ENCODE measurements at regions not wholly inside any gene's neighbourhood (a gene's known extent, or its start where the extent isn't known, plus 50 kb on each side); places are given as distances from the start of the nearest gene placed in this dataset.

DNA sequence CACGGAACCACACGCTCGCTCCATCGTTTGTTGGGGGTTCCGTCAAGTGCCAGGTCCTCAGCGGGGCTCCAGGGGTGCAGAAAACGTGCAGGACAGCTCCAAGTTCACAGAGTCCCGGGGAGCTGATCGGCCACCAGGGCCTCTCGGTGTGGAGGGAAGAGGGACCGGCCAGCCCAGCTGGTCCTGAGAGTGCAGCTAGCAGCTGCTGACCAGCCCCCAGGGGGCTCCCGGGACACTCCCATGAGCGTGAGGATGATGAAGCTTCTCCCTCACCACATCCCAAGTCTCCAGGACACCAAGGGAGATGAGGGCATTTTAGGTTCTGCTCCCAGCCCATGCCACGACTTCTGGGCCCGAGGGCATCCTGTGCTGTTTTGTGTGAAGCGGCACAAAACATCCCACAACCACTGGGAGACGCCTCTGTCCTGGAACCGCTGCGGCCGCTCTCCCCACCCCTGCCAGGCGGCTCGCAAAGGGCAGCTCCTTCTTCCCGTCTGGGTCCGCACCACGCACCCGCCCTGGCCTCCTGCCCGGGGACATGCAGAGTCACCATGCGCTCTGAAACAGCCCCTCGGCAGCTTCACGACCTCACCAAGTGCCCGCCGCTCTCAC lies 67.5 kb upstream of the IRX4 start:
- no peak overlapping the region for H4K91ac ChIP-seq (replicated peaks; ENCODE audit: insufficient read length, low read length)
- no peak overlapping the region for H4K5ac ChIP-seq (ENCODE audit: insufficient read length, low read depth, low read length)
- H3K79me2 ChIP-seq (ENCODE audit: control insufficient read depth in 1 of 2, insufficient read depth in 2 of 2, low read length in 2 of 2): no peaks in the 10 kb centered on the region
- H4K20me1 ChIP-seq (replicated peaks in 1 of 2; ENCODE audit: control insufficient read depth in 1 of 2, insufficient read depth in 2 of 2, low read length in 2 of 2): no peaks in the 10 kb centered on the region
- H3K27ac ChIP-seq (ENCODE audit: low read depth, low read length): no peak overlapping the region
- peak overlapping the region; percentile 97 for H2AK5ac ChIP-seq (ENCODE audit: low read depth, low read length)
- no peak overlapping the region for H3K23ac ChIP-seq (ENCODE audit: insufficient read length)
- no peak overlapping the region for H2BK20ac ChIP-seq (ENCODE audit: low read length)
- H2AFZ ChIP-seq (ENCODE audit: low read length): no peak overlapping the region
- H3K18ac ChIP-seq (ENCODE audit: extremely low read depth, low read length): no peak overlapping the region; the same call in 1 of the 2 replicates
- H3K4ac ChIP-seq (replicated peaks; ENCODE audit: insufficient read length, low read depth, low read length): peak overlapping the region; percentile 89
- no peak overlapping the region for H2BK15ac ChIP-seq (ENCODE audit: low read length)
- H3K56ac ChIP-seq (replicated peaks; ENCODE audit: insufficient read length, low read depth, low read length): no peak overlapping the region
- 0 out of 2 replicates have a peak, but pooled peaks cover 2% of the 10 kb centered on the region for H3K23me2 ChIP-seq (ENCODE audit: low read depth, low read length)
- no peak overlapping the region; the same call in 1 of the 2 replicates for H4K8ac ChIP-seq (ENCODE audit: extremely low read depth, insufficient read depth, low read length)
- FAIRE-seq (no peak), DNase-seq (ENCODE audit: low read depth in 1 of 2, low spot score in 2 of 2) (no peak)
- WGBS, 2 experiments (ENCODE audit: extremely low coverage in 1 of 2, insufficient coverage in 1 of 2, insufficient read length in 1 of 2, insufficient replicate concordance in 2 of 2, low coverage in 1 of 2, low lambda C conversion rate in 2 of 2, missing lambda C conversion rate in 1 of 2): 94% methylated on average over 27 of the region's 32 CpGs; no CpG with 5 or more reads in 1 of the 2 experiments
- H3K4me1 ChIP-seq (replicated peaks in 1 of 4; ENCODE audit: control insufficient read depth in 3 of 4, insufficient read depth in 4 of 4, low read length in 3 of 4): peaks cover 0 to 17% (median 11%) of the 10 kb centered on the region in 4 experiments; a peak in 6 of 7 replicates
- no peaks in the 10 kb centered on the region; a peak in 1 of 4 replicates for H3K9me3 ChIP-seq (ENCODE audit: insufficient read depth in 2 of 2, low read depth in 1 of 2, low read length in 1 of 2)
- ChIA-PET CTCF (ENCODE audit: partially characterized antibody) (interaction anchor here (1.0 to 1.1 kb wide), 2 partner anchors 31 to 187 kb away, joined by 3 read pairs; no protein-coding TSS in a partner anchor), POLR2A (ENCODE audit: partially characterized antibody) (no interaction called here)
- H3K9ac ChIP-seq (replicated peaks in 1 of 4; ENCODE audit: extremely low read depth in 1 of 4, low read depth in 3 of 4, low read length in 3 of 4): no peak overlapping the region
- H3K4me2 ChIP-seq (ENCODE audit: insufficient read depth in 1 of 2, low read depth in 2 of 2, low read length in 2 of 2): no peak overlapping the region
- peaks cover 0 to 4% (median 1%) of the 10 kb centered on the region in 4 experiments; a peak in 3 of 7 replicates for H3K27me3 ChIP-seq (replicated peaks in 1 of 4; ENCODE audit: control insufficient read depth in 3 of 4, extremely low read depth in 1 of 4, insufficient read depth in 3 of 4, low read length in 3 of 4)
- H2BK5ac ChIP-seq (ENCODE audit: low read depth, low read length): no peak overlapping the region
- H3K36me3 ChIP-seq (ENCODE audit: control insufficient read depth in 2 of 4, insufficient read depth in 4 of 4, low read length in 3 of 4): no peaks in the 10 kb centered on the region
- H3K4me3 ChIP-seq (ENCODE audit: extremely low read depth in 1 of 4, insufficient read depth in 2 of 4, low read depth in 3 of 4, low read length in 4 of 4): no peak overlapping the region
- no peak overlapping the region for H3K14ac ChIP-seq (ENCODE audit: insufficient read length)
- H2BK120ac ChIP-seq (replicated peaks; ENCODE audit: low read depth, low read length): no peak overlapping the region
- H3K79me1 ChIP-seq (ENCODE audit: low read depth, low read length): no peaks in the 10 kb centered on the region
- H2BK12ac ChIP-seq (ENCODE audit: low read depth, low read length): peak overlapping the region; percentile 60; the same call in 1 of the 2 replicates
- TF ChIP-seq CBX5 (IDR thresholded peaks at IDR 0.05; ENCODE audit: low read depth, low read length) (no peak), SP2 (IDR thresholded peaks at IDR 0.05; ENCODE audit: low read length) (no peak), EGR1 (IDR thresholded peaks at IDR 0.05; ENCODE audit: borderline replicate concordance, low read depth, low read length) (no peak), MAFK (IDR thresholded peaks at IDR 0.05; ENCODE audit: low read depth, low read length) (no peak), POLR2A (IDR thresholded peaks at IDR 0.05; ENCODE audit: control extremely low read depth in 1 of 2, low read depth in 2 of 2, low read length in 2 of 2) (no peak), TAF1 (IDR thresholded peaks at IDR 0.05; ENCODE audit: low read depth, low read length) (no peak), BACH1 (IDR thresholded peaks at IDR 0.05; ENCODE audit: low read length) (no peak), TCF12 (IDR thresholded peaks at IDR 0.05; ENCODE audit: low read depth, low read length) (no peak), TAF7 (optimal IDR thresholded peaks at IDR 0.05; ENCODE audit: borderline replicate concordance, low read depth, low read length) (no peak), TBP (IDR thresholded peaks at IDR 0.05; ENCODE audit: low read depth, low read length) (no peak), KDM5A (IDR thresholded peaks at IDR 0.05; ENCODE audit: low read length) (no peak), EP300 (IDR thresholded peaks at IDR 0.05; ENCODE audit: borderline replicate concordance in 1 of 2, low read depth in 2 of 2, low read length in 2 of 2) (no peak)
- TF ChIP-seq, protein P1, sequence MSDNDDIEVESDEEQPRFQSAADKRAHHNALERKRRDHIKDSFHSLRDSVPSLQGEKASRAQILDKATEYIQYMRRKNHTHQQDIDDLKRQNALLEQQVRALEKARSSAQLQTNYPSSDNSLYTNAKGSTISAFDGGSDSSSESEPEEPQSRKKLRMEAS (IDR thresholded peaks at IDR 0.05): no peak
- TF ChIP-seq, protein P2, sequence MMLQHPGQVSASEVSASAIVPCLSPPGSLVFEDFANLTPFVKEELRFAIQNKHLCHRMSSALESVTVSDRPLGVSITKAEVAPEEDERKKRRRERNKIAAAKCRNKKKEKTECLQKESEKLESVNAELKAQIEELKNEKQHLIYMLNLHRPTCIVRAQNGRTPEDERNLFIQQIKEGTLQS (IDR thresholded peaks at IDR 0.05; ENCODE audit: insufficient read depth, low read depth, low read length): no peak

All from H1 (cell line).